Hepatocyte (in vitro differentiated cells): ENCODE measurements at regions not wholly inside any gene's neighbourhood (a gene's known extent, or its start where the extent isn't known, plus 50 kb on each side); places are given as distances from the start of the nearest gene placed in this dataset.
"Not testable (repeated sequence)": the region's sequence is repeated elsewhere in the genome, so short reads cannot be mapped to it uniquely, and the experiment has no call there.

ENCODE experiments used
- DNase-seq: peaks from one replicate; pipeline ENCODE4 v3.0.0-alpha.2; 2016; ENCODE audit warnings: low spot score
- H2AFZ ChIP-seq: fragments of 200-600 bp; sonication (generic); 2 replicates; pipeline ENCODE4 v1.6.0; 2016; ENCODE audit warnings: antibody characterized with exemption, mild to moderate bottlenecking
- H3K27ac ChIP-seq: fragments of 200-600 bp; sonication (generic); 2 replicates; pipeline ENCODE4 v1.5.1; 2016; ENCODE audit warnings: mild to moderate bottlenecking
- H3K27me3 ChIP-seq: fragments of 200-600 bp; sonication (generic); 2 replicates; pipeline ENCODE4 v1.6.1; 2016
- H3K36me3 ChIP-seq: fragments of 200-600 bp; sonication (generic); replicated peaks from 2 replicates; pipeline ENCODE4 v1.5.1; 2016; ENCODE audit warnings: low read depth; ENCODE audit not compliant: insufficient read depth
- H3K4me1 ChIP-seq: fragments of 200-600 bp; sonication (generic); 2 replicates; pipeline ENCODE4 v1.5.1; 2016; ENCODE audit warnings: mild to moderate bottlenecking, moderate library complexity; ENCODE audit not compliant: insufficient read depth
- H3K4me2 ChIP-seq: fragments of 200-600 bp; sonication (generic); 2 replicates; pipeline ENCODE4 v1.6.0; 2016
- H3K4me3 ChIP-seq: fragments of 200-600 bp; sonication (generic); 2 replicates; pipeline ENCODE4 v1.5.1; 2016; ENCODE audit warnings: mild to moderate bottlenecking
- H3K79me2 ChIP-seq: fragments of 200-600 bp; sonication (generic); 2 replicates; pipeline ENCODE4 v1.6.0; 2017; ENCODE audit warnings: mild to moderate bottlenecking
- H3K9me2 ChIP-seq: fragments of 200-600 bp; sonication (generic); replicated peaks from 2 replicates; pipeline ENCODE4 v1.6.0; 2017; ENCODE audit warnings: mild to moderate bottlenecking; ENCODE audit not compliant: insufficient read depth
- H3K9me3 ChIP-seq: fragments of 200-600 bp; sonication (generic); 2 replicates; pipeline ENCODE4 v1.5.1; 2016; ENCODE audit warnings: low read depth, mild to moderate bottlenecking
- H4K20me1 ChIP-seq: fragments of 200-600 bp; sonication (generic); 2 replicates; pipeline ENCODE4 v1.6.0; 2016; ENCODE audit warnings: mild to moderate bottlenecking; ENCODE audit not compliant: insufficient read depth, poor library complexity, severe bottlenecking
- EZH2 ChIP-seq: fragments of 200-600 bp; sonication (generic); IDR thresholded peaks from 2 replicates; pipeline ENCODE4 v1.6.1; 2016; ENCODE audit warnings: antibody characterized with exemption, mild to moderate bottlenecking, borderline replicate concordance
- EZH2phosphoT487 ChIP-seq: fragments of 200-600 bp; sonication (generic); IDR thresholded peaks from one replicate; pipeline ENCODE4 v1.6.1; 2018; ENCODE audit warnings: antibody characterized with exemption, mild to moderate bottlenecking, low read depth, moderate library complexity; ENCODE audit not compliant: unreplicated experiment, severe bottlenecking
- WGBS: methylation state at CpG from one replicate; pipeline ENCODE4 v1.1.6; 2016; ENCODE audit warnings: low lambda C conversion rate; ENCODE audit errors: missing lambda C conversion rate; 5-methylcytosine and 5-hydroxymethylcytosine counted together
- TF ChIP-seq, protein P1 (sequence below): fragments of 200-600 bp; sonication (generic); IDR thresholded peaks from 2 replicates; pipeline ENCODE4 v1.5.1; 2016; ENCODE audit warnings: antibody characterized with exemption, mild to moderate bottlenecking; ENCODE audit not compliant: poor library complexity

DNA sequence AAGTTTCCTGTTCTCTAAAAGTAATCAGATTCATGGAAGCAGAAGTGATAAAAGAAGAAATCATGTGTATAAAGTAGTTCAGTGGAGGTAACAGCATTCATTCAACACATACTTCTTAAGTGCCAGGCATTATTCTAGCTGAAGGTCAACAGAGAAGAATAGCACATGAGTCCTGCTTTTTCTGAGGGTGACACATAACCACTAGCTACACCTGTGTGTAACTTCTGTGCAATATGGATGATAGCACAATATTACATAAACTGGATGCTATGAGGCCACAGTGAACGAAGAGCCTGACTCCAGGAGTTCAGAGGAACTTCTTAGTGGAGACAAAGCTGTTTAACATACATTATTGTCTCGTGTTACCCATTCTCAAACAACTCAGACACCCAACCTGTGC, 114.3 kb upstream of the PCED1B start:
- H3K79me2 ChIP-seq = no peaks in the 10 kb centered on the region
- H3K4me2 ChIP-seq = no peak overlapping the region
- H3K9me2 ChIP-seq = no peaks in the 10 kb centered on the region
- peak overlapping the region; percentile 0 for H3K27ac ChIP-seq
- H4K20me1 ChIP-seq = no peaks in the 10 kb centered on the region
- no peak for DNase-seq
- no peak overlapping the region for H2AFZ ChIP-seq
- H3K9me3 ChIP-seq = no peaks in the 10 kb centered on the region
- TF ChIP-seq, protein P1, sequence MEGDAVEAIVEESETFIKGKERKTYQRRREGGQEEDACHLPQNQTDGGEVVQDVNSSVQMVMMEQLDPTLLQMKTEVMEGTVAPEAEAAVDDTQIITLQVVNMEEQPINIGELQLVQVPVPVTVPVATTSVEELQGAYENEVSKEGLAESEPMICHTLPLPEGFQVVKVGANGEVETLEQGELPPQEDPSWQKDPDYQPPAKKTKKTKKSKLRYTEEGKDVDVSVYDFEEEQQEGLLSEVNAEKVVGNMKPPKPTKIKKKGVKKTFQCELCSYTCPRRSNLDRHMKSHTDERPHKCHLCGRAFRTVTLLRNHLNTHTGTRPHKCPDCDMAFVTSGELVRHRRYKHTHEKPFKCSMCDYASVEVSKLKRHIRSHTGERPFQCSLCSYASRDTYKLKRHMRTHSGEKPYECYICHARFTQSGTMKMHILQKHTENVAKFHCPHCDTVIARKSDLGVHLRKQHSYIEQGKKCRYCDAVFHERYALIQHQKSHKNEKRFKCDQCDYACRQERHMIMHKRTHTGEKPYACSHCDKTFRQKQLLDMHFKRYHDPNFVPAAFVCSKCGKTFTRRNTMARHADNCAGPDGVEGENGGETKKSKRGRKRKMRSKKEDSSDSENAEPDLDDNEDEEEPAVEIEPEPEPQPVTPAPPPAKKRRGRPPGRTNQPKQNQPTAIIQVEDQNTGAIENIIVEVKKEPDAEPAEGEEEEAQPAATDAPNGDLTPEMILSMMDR = no peak
- no peak for TF ChIP-seq EZH2
- TF ChIP-seq EZH2phosphoT487 = no peak
- WGBS = 77% methylated on average over 2 of the region's 2 CpGs
- H3K4me1 ChIP-seq = peaks cover 4% of the 10 kb centered on the region
- H3K4me3 ChIP-seq = no peak overlapping the region
- no peaks in the 10 kb centered on the region for H3K36me3 ChIP-seq
- H3K27me3 ChIP-seq = no peaks in the 10 kb centered on the region

DNA sequence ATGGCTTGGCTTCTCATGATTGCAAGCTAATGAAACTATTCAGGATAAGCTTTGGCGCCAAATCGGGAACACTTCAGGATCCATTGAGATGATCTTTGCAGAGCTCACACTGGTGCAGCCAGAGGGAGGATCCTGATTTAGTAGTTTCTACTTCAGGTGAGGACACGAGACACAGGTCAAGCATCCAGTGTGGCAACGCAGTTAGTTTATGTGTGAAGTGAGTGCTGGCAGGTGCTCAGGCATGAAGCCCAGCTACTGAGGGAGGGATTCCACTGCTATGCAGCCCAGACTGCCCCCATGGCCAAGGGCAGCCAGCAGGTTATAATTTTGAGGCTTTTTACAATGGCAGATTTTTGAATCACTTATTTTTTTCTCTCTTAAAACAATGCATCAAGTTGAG, 113.5 kb upstream of the PCED1B start:
- H3K9me2 ChIP-seq = no peaks in the 10 kb centered on the region

DNA sequence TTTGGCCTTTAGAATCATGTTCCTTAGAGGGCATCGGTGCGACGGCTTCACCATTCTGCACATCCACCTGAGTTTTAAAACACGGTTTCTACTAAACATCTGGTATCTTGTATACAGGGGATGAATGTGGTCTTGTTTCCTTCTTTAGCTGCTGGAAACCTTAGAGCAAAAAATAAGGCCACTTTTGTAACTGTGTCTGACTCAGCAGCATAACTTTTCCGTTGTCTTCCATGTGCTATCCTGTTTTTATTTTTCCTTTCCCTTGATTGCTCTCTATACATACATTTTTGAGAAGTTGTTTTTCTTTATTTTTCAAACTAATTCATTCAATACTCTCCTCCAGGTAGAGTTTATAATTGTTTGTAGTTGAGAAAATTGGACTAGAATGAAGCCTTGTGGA, 108.8 kb upstream of the PCED1B start:
- H3K27me3 ChIP-seq = no peaks in the 10 kb centered on the region
- no peaks in the 10 kb centered on the region for H3K4me1 ChIP-seq
- H3K9me3 ChIP-seq = no peaks in the 10 kb centered on the region
- no peaks in the 10 kb centered on the region for H4K20me1 ChIP-seq
- no peak overlapping the region for H3K4me3 ChIP-seq
- 88% methylated on average over 5 of the region's 5 CpGs for WGBS
- H3K36me3 ChIP-seq = no peaks in the 10 kb centered on the region
- no peaks in the 10 kb centered on the region for H3K79me2 ChIP-seq
- TF ChIP-seq EZH2 = no peak
- TF ChIP-seq EZH2phosphoT487 = no peak
- TF ChIP-seq, protein P1 = no peak
- no peak overlapping the region for H3K27ac ChIP-seq
- no peak overlapping the region for H3K4me2 ChIP-seq
- no peak overlapping the region for H2AFZ ChIP-seq
- H3K9me2 ChIP-seq = no peaks in the 10 kb centered on the region
- DNase-seq = no peak

More for the DNA sequence above, 113.5 kb upstream of the PCED1B start:
- Histone ChIP-seq H3K36me3 (no peaks in the 10 kb centered on the region), H3K79me2 (no peaks in the 10 kb centered on the region), H3K4me3 (no peak overlapping the region), H2AFZ (no peak overlapping the region), H3K27me3 (no peaks in the 10 kb centered on the region), H4K20me1 (no peaks in the 10 kb centered on the region), H3K9me3 (no peaks in the 10 kb centered on the region), H3K4me1 (peaks cover 4% of the 10 kb centered on the region), H3K27ac (no peak overlapping the region), H3K4me2 (no peak overlapping the region)
- no peak for DNase-seq
- TF ChIP-seq EZH2phosphoT487 (no peak), EZH2 (no peak)
- TF ChIP-seq, protein P1 = no peak
- WGBS = 88% methylated on average over 4 of the region's 4 CpGs

DNA sequence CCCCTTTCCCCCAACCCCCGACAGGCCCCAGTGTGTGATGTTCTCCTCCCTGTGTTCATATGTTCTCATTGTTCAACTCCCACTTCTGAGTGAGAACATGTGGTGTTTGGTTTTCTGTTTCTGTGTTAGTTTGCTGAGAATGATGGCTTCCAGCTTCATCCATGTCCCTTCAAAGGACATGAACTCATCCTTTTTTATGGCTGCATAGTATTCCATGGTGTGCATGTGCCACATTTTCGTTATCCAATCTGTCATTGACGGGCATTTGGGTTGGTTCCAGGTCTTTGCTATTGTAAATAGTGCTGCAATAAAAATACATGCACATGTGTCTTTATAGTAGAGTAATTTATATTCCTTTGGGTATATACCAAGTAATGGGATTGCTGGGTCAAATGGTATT, 105.5 kb upstream of the PCED1B start:
- 92% methylated on average over 3 of the region's 3 CpGs for WGBS
- not testable (repeated sequence) for H2AFZ ChIP-seq, H3K4me3 ChIP-seq, H4K20me1 ChIP-seq, H3K4me2 ChIP-seq, DNase-seq, H3K4me1 ChIP-seq, H3K9me2 ChIP-seq, H3K36me3 ChIP-seq, H3K79me2 ChIP-seq, H3K27me3 ChIP-seq, H3K9me3 ChIP-seq, H3K27ac ChIP-seq
